Suprapubic skin (tissue), 4 donors: ENCODE measurements at regions not wholly inside any gene's neighbourhood (a gene's known extent, or its start where the extent isn't known, plus 50 kb on each side); places are given as distances from the start of the nearest gene placed in this dataset.

ENCODE experiments used
- CTCF ChIP-seq, 2 donors: fragments of 200-600 bp in 1 of 2; fragments of 450-650 bp in 1 of 2; sonication (generic) in 1 of 2; IDR thresholded peaks; one replicate each; pipeline ENCODE4 v1.5.1; 2016 to 2019; ENCODE audit warnings: antibody characterized with exemption in 2 of 2, mild to moderate bottlenecking in 1 of 2, moderate library complexity in 1 of 2
- POLR2A ChIP-seq, 2 donors: fragments of 450-650 bp; IDR thresholded peaks; one replicate each; pipeline ENCODE4 v1.6.1; 2017; ENCODE audit warnings: antibody characterized with exemption in 2 of 2, mild to moderate bottlenecking in 2 of 2, moderate library complexity in 2 of 2
- POLR2AphosphoS5 ChIP-seq, 3 donors: sonication (generic); formaldehyde crosslinking; IDR thresholded peaks; one replicate each; pipeline ENCODE4 v1.6.1; 2017; ENCODE audit warnings: antibody characterized with exemption in 3 of 3

- TF ChIP-seq CTCF (IDR thresholded peaks at IDR 0.05), result no peak
- no peak for TF ChIP-seq POLR2AphosphoS5 (IDR thresholded peaks at IDR 0.05)
- no peak for TF ChIP-seq POLR2A (IDR thresholded peaks at IDR 0.05)
These were observed 172.5 kb upstream of the KLF7 start for GRCh38 chr2:207338220-207338607.
